GM10248 (cell line): ENCODE measurements at regions not wholly inside any gene's neighbourhood (a gene's known extent, or its start where the extent isn't known, plus 50 kb on each side); places are given as distances from the start of the nearest gene placed in this dataset.

Experiments used
- CTCF ChIA-PET: fragments of 300-600 bp; sonication (Branson Sonifier 250); formaldehyde crosslinking; extraction: SDS; loops from one replicate; lab custom pipeline; 2021; ENCODE audit warnings: antibody characterized with exemption; lab: Yijun Ruan, JAX
- POLR2A ChIA-PET: fragments of 350-650 bp; sonication (Branson Sonifier 250); formaldehyde crosslinking; extraction: SDS; loops from one replicate; lab custom pipeline; 2020; ENCODE audit warnings: antibody characterized with exemption; lab: Yijun Ruan, JAX
- DNase-seq: peaks from one replicate; pipeline ENCODE4 v3.0.0; 2012; ENCODE audit errors: extremely low spot score
- CTCF ChIP-seq: IDR thresholded peaks from 2 replicates; pipeline ENCODE4 v1.5.1; 2012; ENCODE audit warnings: mild to moderate bottlenecking, low read depth; ENCODE audit errors: extremely low read depth, missing control alignments, control extremely low read depth

GRCh38 chr5:20129501-20129900 lies 141.5 kb upstream of the CDH18 start:
- TF ChIP-seq CTCF: no peak
- no peak for DNase-seq
- POLR2A ChIA-PET: no interaction called here
- CTCF ChIA-PET: interaction anchor here (1.1 kb wide), 1 partner anchor 22 kb away, joined by 3 read pairs; no protein-coding TSS in a partner anchor

- TF ChIP-seq CTCF: no peak
- ChIA-PET CTCF (no interaction called here), POLR2A (no interaction called here)
- DNase-seq: no peak
Observed at GRCh38 chr5:20128343-20128742, 140.3 kb upstream of the CDH18 start.

- DNase-seq: no peak
- ChIA-PET CTCF (no interaction called here), POLR2A (no interaction called here)
- no peak for TF ChIP-seq CTCF
Observed at GRCh38 chr5:20114526-20114925, 126.5 kb upstream of the CDH18 start.

- ChIA-PET POLR2A (no interaction called here), CTCF (no interaction called here)
- no peak for TF ChIP-seq CTCF
- DNase-seq: no peak
Observed at GRCh38 chr5:20113931-20114330, 125.9 kb upstream of the CDH18 start.

- ChIA-PET CTCF (no interaction called here), POLR2A (no interaction called here)
- TF ChIP-seq CTCF: no peak
- DNase-seq: no peak
Observed at GRCh38 chr5:20113031-20113715, 125.2 kb upstream of the CDH18 start.

- DNase-seq: no peak
- ChIA-PET CTCF (no interaction called here), POLR2A (no interaction called here)
- TF ChIP-seq CTCF: no peak
Observed at GRCh38 chr5:20109326-20109725, 121.3 kb upstream of the CDH18 start.

- DNase-seq: no peak
- TF ChIP-seq CTCF: no peak
- ChIA-PET CTCF (no interaction called here), POLR2A (no interaction called here)
Observed at GRCh38 chr5:20105915-20106314, 117.9 kb upstream of the CDH18 start.
